OCI-LY7 (cell line): ENCODE measurements at regions not wholly inside any gene's neighbourhood (a gene's known extent, or its start where the extent isn't known, plus 50 kb on each side); places are given as distances from the start of the nearest gene placed in this dataset.

ENCODE experiments used
- BruUV-seq: library from RNA; stranded (reverse); fragments of 400-500 nt; replicated peaks from 2 replicates; lab custom pipeline; 2021; lab: Mats Ljungman, UMichigan
- CTCF ChIA-PET: fragments of 300-600 bp; sonication (Branson Sonifier 250); formaldehyde crosslinking; loops from one replicate; lab custom pipeline; 2022; ENCODE audit warnings: antibody characterized with exemption; ENCODE audit not compliant: unreplicated experiment; lab: Charles Lee
- POLR2A ChIA-PET: fragments of 300-600 bp; sonication (Branson Sonifier 250); formaldehyde crosslinking; loops from one replicate; lab custom pipeline; 2022; ENCODE audit warnings: antibody characterized with exemption; lab: Charles Lee
- DNase-seq: peaks from one replicate; pipeline ENCODE4 v3.0.0-alpha.2; 2015; ENCODE audit warnings: low spot score
- H2AFZ ChIP-seq: fragments of 200-600 bp; sonication (generic), shearing (Covaris generic); 2 replicates; pipeline ENCODE4 v1.6.1; 2014; ENCODE audit warnings: mild to moderate bottlenecking, antibody characterized with exemption, low read length, moderate library complexity
- H3K27ac ChIP-seq: fragments of 200-600 bp; sonication (generic); 2 replicates; pipeline ENCODE4 v1.5.1; 2014; ENCODE audit warnings: mixed run types, low read depth, mild to moderate bottlenecking, moderate library complexity, low read length, inconsistent platforms; ENCODE audit not compliant: poor library complexity, severe bottlenecking
- H3K36me3 ChIP-seq: fragments of 200-600 bp; sonication (generic); 2 replicates; pipeline ENCODE4 v1.6.1; 2014; ENCODE audit warnings: mild to moderate bottlenecking, antibody characterized with exemption, low read length, moderate library complexity, mixed read lengths; ENCODE audit not compliant: insufficient read depth
- H3K4me1 ChIP-seq: fragments of 200-600 bp; sonication (generic); 2 replicates; pipeline ENCODE4 v1.5.1; 2014; ENCODE audit warnings: mild to moderate bottlenecking, low read length; ENCODE audit not compliant: insufficient read depth, poor library complexity, severe bottlenecking
- H3K4me2 ChIP-seq: fragments of 200-600 bp; sonication (generic); 2 replicates; pipeline ENCODE4 v1.6.1; 2014; ENCODE audit warnings: mild to moderate bottlenecking, low read length
- H3K4me3 ChIP-seq: fragments of 200-600 bp; sonication (generic); 2 replicates; pipeline ENCODE4 v1.5.1; 2014; ENCODE audit warnings: mild to moderate bottlenecking, low read depth, low read length; ENCODE audit not compliant: poor library complexity, severe bottlenecking
- H3K79me2 ChIP-seq: fragments of 200-600 bp; sonication (generic); 2 replicates; pipeline ENCODE4 v1.6.1; 2016; ENCODE audit warnings: low read depth, mild to moderate bottlenecking, low read length, moderate library complexity, mixed read lengths; ENCODE audit not compliant: insufficient read depth
- H3K9me2 ChIP-seq: fragments of 200-600 bp; sonication (generic); 2 replicates; pipeline ENCODE4 v1.6.1; 2016; ENCODE audit warnings: mild to moderate bottlenecking, low read length, mixed read lengths; ENCODE audit not compliant: insufficient read depth
- H3K9me3 ChIP-seq: fragments of 200-600 bp; sonication (generic); 2 replicates; pipeline ENCODE4 v1.6.1; 2014; ENCODE audit warnings: mild to moderate bottlenecking, mixed run types, low read length, mixed read lengths
- H4K20me1 ChIP-seq: fragments of 200-600 bp; sonication (generic); 2 replicates; pipeline ENCODE4 v1.6.1; 2014; ENCODE audit warnings: mild to moderate bottlenecking, antibody characterized with exemption, low read length, moderate library complexity, mixed read lengths; ENCODE audit not compliant: insufficient read depth
- EZH2phosphoT487 ChIP-seq: fragments of 200-600 bp; sonication (generic); IDR thresholded peaks from 2 replicates; pipeline ENCODE4 v1.6.1; 2018; ENCODE audit warnings: low read depth, borderline replicate concordance, mild to moderate bottlenecking, mixed run types, antibody characterized with exemption, low read length, moderate library complexity, mixed read lengths
- intact Hi-C: fragments of 100-400 bp; cut with micrococcal nuclease; formaldehyde crosslinking; loops from one replicate; pipeline ENCODE4 v1.10.0; 2022; ENCODE audit not compliant: unreplicated experiment
- TF ChIP-seq, protein P1 (sequence below): fragments of 200-600 bp; sonication (generic); conservative IDR thresholded peaks from 2 replicates; pipeline ENCODE4 v1.5.1; 2014; ENCODE audit warnings: mild to moderate bottlenecking, antibody characterized with exemption, low read length, moderate library complexity, mixed read lengths

DNA sequence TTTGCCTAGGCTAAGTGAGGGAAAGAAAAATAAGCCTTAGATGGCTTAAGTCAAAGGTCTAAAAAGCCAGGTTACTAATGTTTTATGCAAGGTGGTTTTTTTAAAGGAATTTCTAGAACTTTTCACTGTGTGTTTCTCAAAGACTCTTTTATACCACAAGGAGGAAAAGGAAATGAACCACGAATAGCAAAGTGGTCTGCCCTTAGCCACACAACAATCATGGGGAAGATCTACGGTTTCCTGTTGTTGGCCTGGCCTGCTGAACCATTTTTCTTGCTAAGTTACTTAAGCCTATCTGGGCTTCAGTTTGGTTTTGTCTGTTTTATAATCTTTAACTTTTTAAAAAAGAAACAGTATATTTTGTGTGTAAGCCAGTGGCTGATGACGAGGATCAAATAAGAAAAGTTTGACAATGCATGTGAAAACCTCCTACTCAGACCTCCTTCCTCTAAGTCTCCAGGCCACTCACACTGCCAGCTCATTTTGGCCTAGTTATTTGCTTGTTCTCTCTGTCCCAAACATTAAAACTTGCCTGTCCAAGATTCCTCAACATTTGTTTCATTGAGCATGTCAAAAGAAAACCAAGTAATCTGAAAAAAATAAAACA lies 56.7 kb upstream of the COL25A1 start:
- H2AFZ ChIP-seq: peak overlapping the region; percentile 30; the same call in 1 of the 2 replicates
- DNase-seq: peak; percentile 13
- ChIA-PET POLR2A (interaction anchor here (0.6 to 1.0 kb wide), 2 partner anchors 10 to 168 kb away, joined by 3 to 4 read pairs; no protein-coding TSS in a partner anchor), CTCF (no interaction called here)
- intact Hi-C loops: no loop called here
- TF ChIP-seq EZH2phosphoT487: no peak
- TF ChIP-seq, protein P1, sequence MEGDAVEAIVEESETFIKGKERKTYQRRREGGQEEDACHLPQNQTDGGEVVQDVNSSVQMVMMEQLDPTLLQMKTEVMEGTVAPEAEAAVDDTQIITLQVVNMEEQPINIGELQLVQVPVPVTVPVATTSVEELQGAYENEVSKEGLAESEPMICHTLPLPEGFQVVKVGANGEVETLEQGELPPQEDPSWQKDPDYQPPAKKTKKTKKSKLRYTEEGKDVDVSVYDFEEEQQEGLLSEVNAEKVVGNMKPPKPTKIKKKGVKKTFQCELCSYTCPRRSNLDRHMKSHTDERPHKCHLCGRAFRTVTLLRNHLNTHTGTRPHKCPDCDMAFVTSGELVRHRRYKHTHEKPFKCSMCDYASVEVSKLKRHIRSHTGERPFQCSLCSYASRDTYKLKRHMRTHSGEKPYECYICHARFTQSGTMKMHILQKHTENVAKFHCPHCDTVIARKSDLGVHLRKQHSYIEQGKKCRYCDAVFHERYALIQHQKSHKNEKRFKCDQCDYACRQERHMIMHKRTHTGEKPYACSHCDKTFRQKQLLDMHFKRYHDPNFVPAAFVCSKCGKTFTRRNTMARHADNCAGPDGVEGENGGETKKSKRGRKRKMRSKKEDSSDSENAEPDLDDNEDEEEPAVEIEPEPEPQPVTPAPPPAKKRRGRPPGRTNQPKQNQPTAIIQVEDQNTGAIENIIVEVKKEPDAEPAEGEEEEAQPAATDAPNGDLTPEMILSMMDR: no peak
- H3K9me3 ChIP-seq: no peaks in the 10 kb centered on the region
- no peak overlapping the region for H3K27ac ChIP-seq
- H3K4me3 ChIP-seq: no peak overlapping the region
- no TSS peak for BruUV-seq
- H3K36me3 ChIP-seq: no peaks in the 10 kb centered on the region
- peaks cover 9% of the 10 kb centered on the region for H3K4me1 ChIP-seq
- no peaks in the 10 kb centered on the region for H3K9me2 ChIP-seq
- H3K4me2 ChIP-seq: no peak overlapping the region
- H3K79me2 ChIP-seq: no peaks in the 10 kb centered on the region
- H4K20me1 ChIP-seq: no peaks in the 10 kb centered on the region

DNA sequence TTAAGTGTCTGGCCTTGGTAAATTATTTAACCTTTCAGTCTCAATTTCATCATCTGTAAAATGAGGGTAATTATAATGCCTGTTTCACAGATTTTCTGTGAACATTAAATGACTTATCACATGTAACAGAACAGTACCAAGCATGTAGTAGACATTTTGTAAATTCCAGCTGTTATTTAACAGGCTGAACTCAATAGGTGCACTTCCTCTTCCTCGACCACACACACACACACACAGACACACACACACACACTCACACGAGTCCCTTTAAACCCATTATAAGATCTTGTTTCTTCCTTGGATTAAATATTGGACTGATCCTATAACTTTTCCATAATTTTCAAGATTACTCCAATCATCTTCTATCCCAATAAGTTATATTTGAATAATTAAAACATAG lies 53.4 kb upstream of the COL25A1 start:
- DNase-seq: no peak
- Histone ChIP-seq H3K79me2 (no peaks in the 10 kb centered on the region), H3K4me1 (peaks cover 9% of the 10 kb centered on the region), H4K20me1 (no peaks in the 10 kb centered on the region), H3K9me3 (no peaks in the 10 kb centered on the region), H3K36me3 (no peaks in the 10 kb centered on the region), H2AFZ (no peak overlapping the region), H3K4me3 (no peak overlapping the region), H3K4me2 (no peak overlapping the region), H3K27ac (no peak overlapping the region), H3K9me2 (no peaks in the 10 kb centered on the region)
- BruUV-seq: no TSS peak
- ChIA-PET CTCF (no interaction called here), POLR2A (no interaction called here)
- TF ChIP-seq, protein P1: no peak
- no peak for TF ChIP-seq EZH2phosphoT487
- intact Hi-C loops: no loop called here

GRCh38 chr4:109352941-109353340 lies 50.5 kb upstream of the COL25A1 start:
- H4K20me1 ChIP-seq: no peaks in the 10 kb centered on the region
- no peaks in the 10 kb centered on the region for H3K9me2 ChIP-seq
- POLR2A ChIA-PET: interaction anchor here (0.6 kb wide), 3 partner anchors 65 to 1751 kb away, joined by 3 to 4 read pairs (median 3); no protein-coding TSS in a partner anchor
- no peak overlapping the region for H3K4me2 ChIP-seq
- H3K9me3 ChIP-seq: no peaks in the 10 kb centered on the region
- no peaks in the 10 kb centered on the region for H3K36me3 ChIP-seq
- H3K79me2 ChIP-seq: no peaks in the 10 kb centered on the region
- no peak overlapping the region for H3K27ac ChIP-seq
- no peak overlapping the region for H3K4me3 ChIP-seq
- CTCF ChIA-PET: interaction anchor here (0.6 kb wide), 1 partner anchor 657 kb away, joined by 3 read pairs; no protein-coding TSS in a partner anchor
- no peak for TF ChIP-seq EZH2phosphoT487
- TF ChIP-seq, protein P1: no peak
- H2AFZ ChIP-seq: no peak overlapping the region
- no peaks in the 10 kb centered on the region for H3K4me1 ChIP-seq
- DNase-seq: no peak
- no TSS peak for BruUV-seq
- intact Hi-C loops: no loop called here
